Erythroblast (primary cell): ENCODE measurements at regions not wholly inside any gene's neighbourhood (a gene's known extent, or its start where the extent isn't known, plus 50 kb on each side); places are given as distances from the start of the nearest gene placed in this dataset.

ENCODE experiments used
- GATA1 ChIP-seq: IDR thresholded peaks from 2 replicates; pipeline ENCODE4 v1.6.1; 2011; ENCODE audit warnings: low read depth, mild to moderate bottlenecking, control low read depth, low read length, moderate library complexity
- POLR2A ChIP-seq: IDR thresholded peaks from 2 replicates; pipeline ENCODE4 v1.6.1; 2011; ENCODE audit warnings: mild to moderate bottlenecking, low read length

DNA sequence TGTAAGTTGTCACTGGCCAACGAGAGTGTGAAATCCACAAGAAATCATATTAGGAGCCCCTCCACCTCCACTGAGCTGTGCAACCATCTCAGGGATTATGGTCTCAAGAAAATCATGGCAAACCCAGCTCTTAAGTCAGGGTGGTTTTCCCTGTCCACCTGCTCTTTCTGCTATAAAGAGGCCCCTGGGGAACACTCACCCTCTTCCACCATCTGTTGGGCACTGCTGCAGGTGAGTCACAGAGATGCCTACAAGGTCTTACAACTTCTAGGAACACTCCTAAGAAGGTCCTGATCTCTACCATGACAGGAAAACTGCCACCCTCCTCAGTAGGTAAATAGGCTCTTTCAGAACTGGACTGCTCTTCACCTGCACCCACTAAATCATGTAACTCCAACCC is 61.8 kb downstream of the DRD1 start:
- no peak for TF ChIP-seq POLR2A
- TF ChIP-seq GATA1: no peak
